ENCODE measurements at regions not wholly inside any gene's neighbourhood (a gene's known extent, or its start where the extent isn't known, plus 50 kb on each side); places are given as distances from the start of the nearest gene placed in this dataset.

DNA sequence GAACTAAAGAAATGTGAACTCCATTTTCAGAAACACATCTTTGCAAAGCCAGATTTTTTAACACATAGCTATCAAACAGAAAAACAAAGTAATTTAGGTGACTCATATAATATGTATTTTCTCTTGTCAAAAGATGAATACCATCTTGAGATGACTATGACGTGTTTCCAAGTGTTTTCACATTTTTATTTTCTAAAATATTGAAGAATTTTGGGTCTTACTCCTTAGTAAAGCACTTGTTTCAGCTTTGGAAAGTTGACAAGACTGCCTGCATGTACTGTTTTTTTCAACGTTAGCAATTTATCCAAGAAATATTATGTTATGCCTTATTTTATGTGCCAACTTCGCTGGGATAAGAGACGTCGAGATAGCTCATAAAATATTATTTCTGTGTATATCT, 733.9 kb upstream of the EPHA5 start:
- TF ChIP-seq TAF1 (IDR thresholded peaks at IDR 0.05; ENCODE audit: low read depth, low read length) (no peak), POLR2AphosphoS5 (IDR thresholded peaks at IDR 0.05; ENCODE audit: low read depth, low read length) (no peak), POLR2A (IDR thresholded peaks at IDR 0.05; ENCODE audit: low read depth, low read length) (no peak)
